ENCODE measurements at regions not wholly inside any gene's neighbourhood (a gene's known extent, or its start where the extent isn't known, plus 50 kb on each side); places are given as distances from the start of the nearest gene placed in this dataset.

DNA sequence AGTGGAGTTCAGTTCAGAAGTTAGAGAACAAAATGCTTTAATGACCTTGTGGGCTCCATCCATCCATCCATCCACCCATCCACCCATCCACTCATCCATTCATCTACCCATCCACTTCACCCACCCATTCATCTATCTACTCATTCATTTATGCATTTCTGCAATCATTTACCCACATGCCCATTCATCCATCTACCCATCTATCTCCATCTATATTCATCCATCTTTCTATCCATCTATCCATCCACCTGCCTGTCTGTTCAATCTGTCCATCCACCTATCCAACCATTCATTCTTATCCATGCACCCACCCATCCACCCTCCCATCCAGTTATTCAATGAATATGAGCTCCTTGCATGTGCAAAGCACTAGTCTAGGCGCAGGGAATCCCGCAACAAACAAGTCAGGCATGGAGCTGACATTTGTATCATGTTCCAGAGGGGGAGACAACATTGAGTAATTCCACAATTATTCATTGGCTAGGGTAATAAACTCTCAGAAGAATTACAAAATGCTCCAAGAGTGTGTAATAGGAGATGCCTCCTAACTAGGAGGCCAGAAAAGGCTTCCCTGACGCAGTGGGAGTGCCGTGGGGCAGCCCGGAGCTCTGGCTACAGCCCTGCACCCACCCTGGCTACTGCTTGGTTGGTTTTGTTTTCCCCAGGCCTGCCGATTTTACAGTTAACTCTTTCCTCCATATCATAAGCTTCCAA lies 211.2 kb downstream of the NXNL2 start:
- TF ChIP-seq, protein P1, sequence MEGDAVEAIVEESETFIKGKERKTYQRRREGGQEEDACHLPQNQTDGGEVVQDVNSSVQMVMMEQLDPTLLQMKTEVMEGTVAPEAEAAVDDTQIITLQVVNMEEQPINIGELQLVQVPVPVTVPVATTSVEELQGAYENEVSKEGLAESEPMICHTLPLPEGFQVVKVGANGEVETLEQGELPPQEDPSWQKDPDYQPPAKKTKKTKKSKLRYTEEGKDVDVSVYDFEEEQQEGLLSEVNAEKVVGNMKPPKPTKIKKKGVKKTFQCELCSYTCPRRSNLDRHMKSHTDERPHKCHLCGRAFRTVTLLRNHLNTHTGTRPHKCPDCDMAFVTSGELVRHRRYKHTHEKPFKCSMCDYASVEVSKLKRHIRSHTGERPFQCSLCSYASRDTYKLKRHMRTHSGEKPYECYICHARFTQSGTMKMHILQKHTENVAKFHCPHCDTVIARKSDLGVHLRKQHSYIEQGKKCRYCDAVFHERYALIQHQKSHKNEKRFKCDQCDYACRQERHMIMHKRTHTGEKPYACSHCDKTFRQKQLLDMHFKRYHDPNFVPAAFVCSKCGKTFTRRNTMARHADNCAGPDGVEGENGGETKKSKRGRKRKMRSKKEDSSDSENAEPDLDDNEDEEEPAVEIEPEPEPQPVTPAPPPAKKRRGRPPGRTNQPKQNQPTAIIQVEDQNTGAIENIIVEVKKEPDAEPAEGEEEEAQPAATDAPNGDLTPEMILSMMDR (IDR thresholded peaks at IDR 0.05; ENCODE audit: low read depth, low read length, missing input control) = no peak
- TF ChIP-seq NR2F2 (IDR thresholded peaks at IDR 0.05) = no peak
- no peak for TF ChIP-seq ZBTB33 (IDR thresholded peaks at IDR 0.05)
- TF ChIP-seq GABPA (IDR thresholded peaks at IDR 0.05 in 1 of 2, conservative IDR thresholded peaks at IDR 0.05 in 1 of 2) = no peak
- no peak for TF ChIP-seq MAX (IDR thresholded peaks at IDR 0.05)

Measured in liver (tissue), 3 donors.